ENCODE measurements at regions not wholly inside any gene's neighbourhood (a gene's known extent, or its start where the extent isn't known, plus 50 kb on each side); places are given as distances from the start of the nearest gene placed in this dataset.

- ATAC-seq (replicated peaks), result no peak
- Mint-ChIP-seq H3K27me3 (peaks cover 18 to 20% of the 10 kb centered on the region in 2 donors), H3K9me3 (peaks cover 0 to 7% of the 10 kb centered on the region in 2 donors), H3K27ac (no peak overlapping the region), H3K4me3 (no peak overlapping the region), H3K36me3 (no peaks in the 10 kb centered on the region), H3K4me1 (no peaks in the 10 kb centered on the region)
- no peak for DNase-seq
Measured at GRCh38 chr10:125562737-125563136, 120.2 kb downstream of the TEX36 start.

- peaks cover 0 to 5% of the 10 kb centered on the region in 2 donors for H3K9me3 Mint-ChIP-seq
- no peaks in the 10 kb centered on the region for H3K36me3 Mint-ChIP-seq
- H3K27ac Mint-ChIP-seq, result no peak overlapping the region
- ATAC-seq (replicated peaks), result no peak
- peaks cover 21 to 23% of the 10 kb centered on the region in 2 donors for H3K27me3 Mint-ChIP-seq
- no peak for DNase-seq
- H3K4me1 Mint-ChIP-seq, result no peaks in the 10 kb centered on the region
- H3K4me3 Mint-ChIP-seq, result no peak overlapping the region
Measured at GRCh38 chr10:125560947-125561346, 122.0 kb downstream of the TEX36 start.

- H3K27me3 Mint-ChIP-seq, result peaks cover 24 to 28% of the 10 kb centered on the region in 2 donors
- no peak overlapping the region for H3K27ac Mint-ChIP-seq
- no peaks in the 10 kb centered on the region for H3K36me3 Mint-ChIP-seq
- ATAC-seq (replicated peaks) (peak in 1 of 2 donors; percentile 39), DNase-seq (no peak)
- H3K4me3 Mint-ChIP-seq, result no peak overlapping the region
- H3K4me1 Mint-ChIP-seq, result no peaks in the 10 kb centered on the region
- H3K9me3 Mint-ChIP-seq, result no peaks in the 10 kb centered on the region
Measured at GRCh38 chr10:125559210-125559609, 123.8 kb downstream of the TEX36 start.

GRCh38 chr10:125557801-125558505 is 125.0 kb downstream of the TEX36 start:
- H3K36me3 Mint-ChIP-seq, result no peaks in the 10 kb centered on the region
- no peaks in the 10 kb centered on the region for H3K9me3 Mint-ChIP-seq
- H3K27ac Mint-ChIP-seq, result no peak overlapping the region
- peaks cover 24 to 28% of the 10 kb centered on the region in 2 donors for H3K27me3 Mint-ChIP-seq
- no peak for DNase-seq
- no peak overlapping the region for H3K4me3 Mint-ChIP-seq
- no peaks in the 10 kb centered on the region for H3K4me1 Mint-ChIP-seq
- no peak for ATAC-seq (replicated peaks)

- no peaks in the 10 kb centered on the region for H3K9me3 Mint-ChIP-seq
- H3K27me3 Mint-ChIP-seq, result peaks cover 24 to 28% of the 10 kb centered on the region in 2 donors
- H3K36me3 Mint-ChIP-seq, result no peaks in the 10 kb centered on the region
- DNase-seq (no peak), ATAC-seq (replicated peaks) (no peak)
- H3K4me3 Mint-ChIP-seq, result no peak overlapping the region
- no peak overlapping the region for H3K27ac Mint-ChIP-seq
- no peaks in the 10 kb centered on the region for H3K4me1 Mint-ChIP-seq
Measured at GRCh38 chr10:125557311-125557710, 125.7 kb downstream of the TEX36 start.

GRCh38 chr10:125556882-125557281 is 126.1 kb downstream of the TEX36 start:
- no peak overlapping the region for H3K27ac Mint-ChIP-seq
- peaks cover 22 to 28% of the 10 kb centered on the region in 2 donors for H3K27me3 Mint-ChIP-seq
- no peak overlapping the region for H3K4me3 Mint-ChIP-seq
- DNase-seq (no peak), ATAC-seq (replicated peaks) (no peak)
- H3K4me1 Mint-ChIP-seq, result no peaks in the 10 kb centered on the region
- H3K9me3 Mint-ChIP-seq, result peaks cover 0 to 1% of the 10 kb centered on the region in 2 donors
- no peaks in the 10 kb centered on the region for H3K36me3 Mint-ChIP-seq

GRCh38 chr10:125555743-125556142 is 127.2 kb downstream of the TEX36 start:
- ATAC-seq (replicated peaks), result no peak
- peaks cover 32% of the 10 kb centered on the region in 2 donors for H3K27me3 Mint-ChIP-seq
- H3K36me3 Mint-ChIP-seq, result no peaks in the 10 kb centered on the region
- no peak overlapping the region for H3K27ac Mint-ChIP-seq
- peaks cover 0 to 1% of the 10 kb centered on the region in 2 donors for H3K9me3 Mint-ChIP-seq
- H3K4me3 Mint-ChIP-seq, result no peak overlapping the region
- DNase-seq, result no peak
- peaks cover 6 to 8% of the 10 kb centered on the region in 2 donors for H3K4me1 Mint-ChIP-seq

- H3K27ac Mint-ChIP-seq, result no peak overlapping the region
- ATAC-seq (replicated peaks), result no peak
Measured at GRCh38 chr10:125555267-125555666, 127.7 kb downstream of the TEX36 start.

GRCh38 chr10:125554753-125555152 is 128.2 kb downstream of the TEX36 start:
- peaks cover 33% of the 10 kb centered on the region in 2 donors for H3K27me3 Mint-ChIP-seq
- peaks cover 0 to 1% of the 10 kb centered on the region in 2 donors for H3K9me3 Mint-ChIP-seq
- no peak for ATAC-seq (replicated peaks)
- no peak overlapping the region for H3K27ac Mint-ChIP-seq
- DNase-seq, result no peak
- H3K4me1 Mint-ChIP-seq, result peaks cover 7 to 17% of the 10 kb centered on the region in 2 donors
- no peaks in the 10 kb centered on the region for H3K36me3 Mint-ChIP-seq
- H3K4me3 Mint-ChIP-seq, result no peak overlapping the region

More at GRCh38 chr10:125555267-125555666, 127.7 kb downstream of the TEX36 start:
- H3K4me3 Mint-ChIP-seq, result no peak overlapping the region
- DNase-seq, result no peak
- H3K4me1 Mint-ChIP-seq, result peaks cover 6 to 12% of the 10 kb centered on the region in 2 donors
- H3K27me3 Mint-ChIP-seq, result peaks cover 33% of the 10 kb centered on the region in 2 donors
- peaks cover 0 to 1% of the 10 kb centered on the region in 2 donors for H3K9me3 Mint-ChIP-seq
- H3K36me3 Mint-ChIP-seq, result no peaks in the 10 kb centered on the region

GRCh38 chr10:125554016-125554703 is 128.8 kb downstream of the TEX36 start:
- Mint-ChIP-seq H3K27me3 (peaks cover 33% of the 10 kb centered on the region in 2 donors), H3K27ac (no peak overlapping the region), H3K36me3 (no peaks in the 10 kb centered on the region), H3K9me3 (peaks cover 0 to 4% of the 10 kb centered on the region in 2 donors), H3K4me3 (no peak overlapping the region), H3K4me1 (peaks cover 12 to 23% of the 10 kb centered on the region in 2 donors)
- no peak for ATAC-seq (replicated peaks)
- DNase-seq, result no peak

- no peak overlapping the region for H3K27ac Mint-ChIP-seq
- H3K9me3 Mint-ChIP-seq, result peaks cover 0 to 4% of the 10 kb centered on the region in 2 donors
- no peaks in the 10 kb centered on the region for H3K36me3 Mint-ChIP-seq
Measured at GRCh38 chr10:125553091-125553490, 129.9 kb downstream of the TEX36 start.

GRCh38 chr10:125551247-125551646 is 131.7 kb downstream of the TEX36 start:
- H3K4me3 Mint-ChIP-seq, result no peak overlapping the region
- no peaks in the 10 kb centered on the region for H3K36me3 Mint-ChIP-seq
- H3K9me3 Mint-ChIP-seq, result peaks cover 0 to 4% of the 10 kb centered on the region in 2 donors
- no peak for DNase-seq
- no peak overlapping the region for H3K27ac Mint-ChIP-seq
- peaks cover 12 to 23% of the 10 kb centered on the region in 2 donors for H3K4me1 Mint-ChIP-seq
- H3K27me3 Mint-ChIP-seq, result peaks cover 25% of the 10 kb centered on the region in 2 donors
- ATAC-seq (replicated peaks), result peak in 1 of 2 donors; percentile 14

More at GRCh38 chr10:125553091-125553490, 129.9 kb downstream of the TEX36 start:
- DNase-seq (no peak), ATAC-seq (replicated peaks) (no peak)
- H3K27me3 Mint-ChIP-seq, result peaks cover 33% of the 10 kb centered on the region in 2 donors
- H3K4me1 Mint-ChIP-seq, result peaks cover 12 to 23% of the 10 kb centered on the region in 2 donors
- no peak overlapping the region for H3K4me3 Mint-ChIP-seq

GRCh38 chr10:125550362-125550761 is 132.6 kb downstream of the TEX36 start:
- Mint-ChIP-seq H3K27me3 (peaks cover 22 to 23% of the 10 kb centered on the region in 2 donors), H3K27ac (no peak overlapping the region), H3K9me3 (peaks cover 0 to 4% of the 10 kb centered on the region in 2 donors), H3K4me3 (no peak overlapping the region), H3K36me3 (no peaks in the 10 kb centered on the region), H3K4me1 (peaks cover 12 to 23% of the 10 kb centered on the region in 2 donors)
- DNase-seq (no peak), ATAC-seq (replicated peaks) (no peak)

GRCh38 chr10:125549653-125550052 is 133.3 kb downstream of the TEX36 start:
- H3K9me3 Mint-ChIP-seq, result peaks cover 0 to 5% of the 10 kb centered on the region in 2 donors
- H3K27me3 Mint-ChIP-seq, result peaks cover 22 to 24% of the 10 kb centered on the region in 2 donors
- no peak overlapping the region for H3K4me3 Mint-ChIP-seq
- no peak overlapping the region for H3K27ac Mint-ChIP-seq
- ATAC-seq (replicated peaks) (peak; percentile 84 to 90), DNase-seq (peak; percentile 11)
- peaks cover 12 to 23% of the 10 kb centered on the region in 2 donors for H3K4me1 Mint-ChIP-seq
- H3K36me3 Mint-ChIP-seq, result no peaks in the 10 kb centered on the region

Measured in stimulated activated naive B cell treated with anti-CD40 and anti-IgM and Interleukin-4, amounts not matched to agents 10 μg/mL and 1 μg/mL and 100 μg/mL, for 72 hours (primary cell).